Karpas-422 (cell line): ENCODE measurements at regions not wholly inside any gene's neighbourhood (a gene's known extent, or its start where the extent isn't known, plus 50 kb on each side); places are given as distances from the start of the nearest gene placed in this dataset.
"Not testable (repeated sequence)": the region's sequence is repeated elsewhere in the genome, so short reads cannot be mapped to it uniquely, and the experiment has no call there.

ENCODE experiments used
- DNase-seq: peaks from one replicate; pipeline ENCODE4 v3.0.0-alpha.2; 2015
- H2AFZ ChIP-seq: fragments of 200-600 bp; sonication (generic); 2 replicates; pipeline ENCODE4 v1.6.1; 2014; ENCODE audit warnings: antibody characterized with exemption, low read length, mixed read lengths
- H3K27ac ChIP-seq: fragments of 200-600 bp; sonication (generic); 2 replicates; pipeline ENCODE4 v1.5.1; 2014; ENCODE audit warnings: mild to moderate bottlenecking, low read length, moderate library complexity
- H3K27me3 ChIP-seq: fragments of 200-600 bp; sonication (generic); 2 replicates; pipeline ENCODE4 v1.6.1; 2014; ENCODE audit warnings: low read length, mixed read lengths
- H3K36me3 ChIP-seq: fragments of 200-600 bp; sonication (generic); 2 replicates; pipeline ENCODE4 v1.6.1; 2014; ENCODE audit warnings: low read length, mixed read lengths; ENCODE audit not compliant: insufficient read depth
- H3K4me1 ChIP-seq: fragments of 200-600 bp; sonication (generic); 2 replicates; pipeline ENCODE4 v1.6.1; 2014; ENCODE audit warnings: mild to moderate bottlenecking, low read length, mixed read lengths
- H3K4me2 ChIP-seq: fragments of 200-600 bp; sonication (generic); 2 replicates; pipeline ENCODE4 v1.6.1; 2014; ENCODE audit warnings: low read length, low read depth, mild to moderate bottlenecking; ENCODE audit not compliant: poor library complexity, severe bottlenecking
- H3K4me3 ChIP-seq: fragments of 200-600 bp; sonication (generic); 2 replicates; pipeline ENCODE4 v1.5.1; 2014; ENCODE audit warnings: mild to moderate bottlenecking, antibody characterized with exemption, low read length, mixed read lengths
- H3K79me2 ChIP-seq: fragments of 200-600 bp; sonication (generic); 2 replicates; pipeline ENCODE4 v1.6.1; 2014; ENCODE audit warnings: mild to moderate bottlenecking, low read length, mixed read lengths
- H3K9ac ChIP-seq: fragments of 200-600 bp; sonication (generic); 2 replicates; pipeline ENCODE4 v1.6.0; 2014; ENCODE audit warnings: low read length
- H3K9me2 ChIP-seq: fragments of 200-600 bp; sonication (generic), shearing (Covaris generic); replicated peaks from 2 replicates; pipeline ENCODE4 v1.6.0; 2014; ENCODE audit warnings: mild to moderate bottlenecking, low read length, moderate library complexity; ENCODE audit not compliant: insufficient read depth
- H3K9me3 ChIP-seq: fragments of 300-700, 200-600 bp; sonication (generic); 2 replicates; pipeline ENCODE4 v1.6.1; 2014; ENCODE audit warnings: low read length, mixed read lengths
- H4K20me1 ChIP-seq: fragments of 200-600 bp; sonication (generic); 2 replicates; pipeline ENCODE4 v1.6.1; 2014; ENCODE audit warnings: mild to moderate bottlenecking, antibody characterized with exemption, low read length, low read depth; ENCODE audit not compliant: insufficient read depth

DNA sequence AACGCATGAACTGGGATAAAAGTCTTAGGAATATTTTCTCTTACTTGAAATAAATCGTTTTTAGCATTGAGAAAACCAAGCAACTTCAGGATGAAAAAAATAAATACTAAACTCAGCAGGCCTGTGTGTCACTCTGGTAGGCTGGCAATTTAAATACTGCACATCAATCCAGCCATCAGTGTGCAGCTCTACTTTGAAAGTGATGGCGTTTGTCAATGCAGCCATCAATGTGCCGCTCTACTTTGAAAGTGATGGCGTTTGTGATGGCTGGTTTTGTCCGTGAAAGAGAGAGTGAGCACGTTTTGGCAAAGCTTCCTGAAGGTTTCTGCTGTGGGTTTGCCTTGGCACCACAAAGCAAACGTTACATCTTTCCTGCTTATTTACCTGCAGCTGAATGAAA lies 543.5 kb upstream of the SALL3 start:
- Histone ChIP-seq H3K4me2 (no peak overlapping the region), H3K4me3 (no peak overlapping the region), H4K20me1 (no peaks in the 10 kb centered on the region), H3K27ac (no peak overlapping the region), H3K27me3 (peaks cover 5% of the 10 kb centered on the region; the same call in 1 of the 2 replicates), H2AFZ (no peak overlapping the region), H3K9me2 (no peaks in the 10 kb centered on the region), H3K9me3 (0 out of 2 replicates have a peak, but pooled peaks cover 3% of the 10 kb centered on the region), H3K9ac (no peak overlapping the region), H3K4me1 (no peaks in the 10 kb centered on the region), H3K36me3 (no peaks in the 10 kb centered on the region), H3K79me2 (no peaks in the 10 kb centered on the region)
- DNase-seq: no peak

DNA sequence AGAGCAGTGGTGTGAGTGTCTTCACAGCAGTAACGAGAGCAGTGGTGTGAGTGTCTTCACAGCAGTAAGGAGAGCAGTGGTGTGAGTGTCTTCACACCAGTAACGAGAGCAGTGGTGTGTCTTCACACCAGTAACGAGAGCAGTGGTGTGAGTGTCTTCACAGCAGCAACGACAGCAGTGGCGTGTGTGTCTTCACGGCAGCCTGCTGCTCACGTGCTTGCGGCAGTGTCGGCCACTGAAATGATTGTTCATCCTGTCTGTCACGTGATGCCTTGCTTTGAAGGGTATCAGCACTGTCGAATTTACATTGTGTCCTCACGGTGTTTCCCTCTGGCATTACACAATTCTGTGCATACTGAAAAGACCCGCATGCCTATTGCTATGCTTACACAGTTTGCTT lies 541.4 kb upstream of the SALL3 start:
- H3K27me3 ChIP-seq, H3K79me2 ChIP-seq, H3K9me3 ChIP-seq, DNase-seq, H3K4me2 ChIP-seq, H3K9ac ChIP-seq, H3K4me3 ChIP-seq, H3K36me3 ChIP-seq, H3K4me1 ChIP-seq, H2AFZ ChIP-seq, H3K27ac ChIP-seq, H4K20me1 ChIP-seq, H3K9me2 ChIP-seq: not testable (repeated sequence)

DNA sequence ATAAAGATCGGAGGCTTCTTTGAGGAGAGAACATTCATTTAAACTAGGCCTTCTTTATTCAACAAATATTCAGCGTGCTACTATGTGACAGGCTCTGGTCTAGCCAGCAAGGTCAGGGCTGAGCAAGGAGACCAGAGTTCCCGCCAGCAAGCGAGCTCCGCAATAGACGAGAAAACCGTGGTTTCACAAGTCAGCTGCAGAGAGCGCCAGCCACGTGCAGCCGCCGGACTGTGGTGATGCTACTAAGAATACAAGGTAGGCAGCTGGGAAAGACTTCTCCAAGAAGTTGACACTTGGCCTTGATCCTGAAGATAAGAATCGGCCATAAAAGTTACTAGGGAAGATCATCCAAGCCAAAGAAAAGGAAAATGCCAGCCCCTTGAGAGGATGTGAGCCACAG lies 533.7 kb upstream of the SALL3 start:
- Histone ChIP-seq H3K9me3 (peaks cover 7% of the 10 kb centered on the region), H3K4me3 (no peak overlapping the region), H2AFZ (no peak overlapping the region), H3K36me3 (no peaks in the 10 kb centered on the region), H3K4me1 (peaks cover 5% of the 10 kb centered on the region; the same call in 1 of the 2 replicates), H3K9ac (no peak overlapping the region), H3K27ac (no peak overlapping the region), H3K79me2 (no peaks in the 10 kb centered on the region), H3K4me2 (no peak overlapping the region), H4K20me1 (no peaks in the 10 kb centered on the region), H3K9me2 (no peaks in the 10 kb centered on the region), H3K27me3 (no peaks in the 10 kb centered on the region)
- no peak for DNase-seq

DNA sequence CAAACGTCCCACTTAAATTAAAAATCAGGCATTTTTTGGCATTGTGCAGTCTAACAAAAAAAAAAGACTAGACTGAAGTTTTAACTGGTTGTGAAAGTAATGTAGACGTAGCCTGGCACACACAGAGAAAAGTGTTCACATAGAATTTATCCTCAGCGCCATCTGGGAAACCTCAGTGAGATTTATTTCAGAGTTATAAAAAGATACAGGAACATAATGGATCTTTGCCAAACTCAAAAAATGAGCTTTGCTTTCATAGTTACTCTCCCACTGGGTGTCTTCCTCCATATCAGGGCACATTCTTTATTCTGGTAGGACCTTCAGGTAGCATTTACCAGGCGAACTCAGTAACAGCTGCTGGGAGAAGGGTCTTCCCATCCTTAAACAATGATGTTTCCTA lies 532.4 kb upstream of the SALL3 start:
- no peaks in the 10 kb centered on the region for H3K27me3 ChIP-seq
- no peak overlapping the region for H3K27ac ChIP-seq
- no peak overlapping the region for H3K9ac ChIP-seq
- H4K20me1 ChIP-seq: no peaks in the 10 kb centered on the region
- peaks cover 5% of the 10 kb centered on the region; the same call in 1 of the 2 replicates for H3K4me1 ChIP-seq
- peaks cover 7% of the 10 kb centered on the region for H3K9me3 ChIP-seq
- no peaks in the 10 kb centered on the region for H3K79me2 ChIP-seq
- no peak overlapping the region for H3K4me3 ChIP-seq
- H3K36me3 ChIP-seq: no peaks in the 10 kb centered on the region
- H2AFZ ChIP-seq: no peak overlapping the region
- no peak for DNase-seq
- no peak overlapping the region for H3K4me2 ChIP-seq
- no peaks in the 10 kb centered on the region for H3K9me2 ChIP-seq

DNA sequence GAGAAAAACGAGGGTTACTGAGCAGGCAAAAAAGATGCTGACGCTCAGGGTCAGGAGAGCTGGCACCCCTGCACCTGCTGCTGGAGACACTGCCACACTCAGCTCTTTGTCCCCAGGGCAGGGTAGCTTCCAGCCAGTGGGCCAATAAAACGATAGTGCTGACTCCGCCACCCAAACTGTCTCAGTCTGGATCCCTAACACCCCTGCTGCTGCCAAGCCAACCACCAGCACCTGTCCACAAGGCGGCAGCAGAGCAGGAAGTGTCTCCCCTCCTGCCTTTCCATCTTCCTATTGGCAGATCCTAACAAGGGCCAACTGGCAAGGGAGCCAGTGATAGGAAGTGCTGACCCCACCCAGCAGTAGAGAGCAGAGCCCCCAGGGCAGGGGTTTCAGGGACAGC lies 531.5 kb upstream of the SALL3 start:
- H3K9ac ChIP-seq: no peak overlapping the region
- peaks cover 5% of the 10 kb centered on the region; the same call in 1 of the 2 replicates for H3K4me1 ChIP-seq
- H3K9me2 ChIP-seq: no peaks in the 10 kb centered on the region
- H3K27me3 ChIP-seq: no peaks in the 10 kb centered on the region
- peak; percentile 45 for DNase-seq
- H3K4me2 ChIP-seq: no peak overlapping the region
- H3K36me3 ChIP-seq: no peaks in the 10 kb centered on the region
- H3K9me3 ChIP-seq: peaks cover 7% of the 10 kb centered on the region
- H3K4me3 ChIP-seq: no peak overlapping the region
- no peaks in the 10 kb centered on the region for H4K20me1 ChIP-seq
- no peak overlapping the region for H2AFZ ChIP-seq
- no peak overlapping the region for H3K27ac ChIP-seq
- H3K79me2 ChIP-seq: no peaks in the 10 kb centered on the region

DNA sequence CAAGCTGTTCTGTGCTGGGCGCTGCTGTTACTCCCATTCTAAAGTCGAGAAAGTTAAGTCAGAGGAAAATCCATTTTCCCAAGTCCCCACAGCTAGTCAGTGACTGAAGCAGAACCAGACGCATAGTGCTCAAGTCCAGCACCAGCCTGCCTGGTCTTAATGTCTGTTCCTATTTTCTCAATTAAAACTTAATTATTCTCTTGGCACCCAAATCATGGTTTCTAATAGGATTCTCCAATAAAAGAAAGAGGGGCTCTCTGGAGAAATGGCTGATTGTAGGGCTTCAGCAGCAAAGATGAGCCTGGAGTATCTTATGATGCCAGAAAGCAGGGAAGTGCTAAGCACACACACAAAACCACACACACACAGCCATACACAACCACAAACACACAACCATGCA lies 531.0 kb upstream of the SALL3 start:
- H3K4me1 ChIP-seq: peaks cover 5% of the 10 kb centered on the region; the same call in 1 of the 2 replicates
- peaks cover 7% of the 10 kb centered on the region for H3K9me3 ChIP-seq
- no peaks in the 10 kb centered on the region for H3K36me3 ChIP-seq
- H3K4me3 ChIP-seq: no peak overlapping the region
- H3K9me2 ChIP-seq: no peaks in the 10 kb centered on the region
- no peak for DNase-seq
- no peaks in the 10 kb centered on the region for H4K20me1 ChIP-seq
- H3K9ac ChIP-seq: no peak overlapping the region
- H3K79me2 ChIP-seq: no peaks in the 10 kb centered on the region
- no peaks in the 10 kb centered on the region for H3K27me3 ChIP-seq
- no peak overlapping the region for H3K4me2 ChIP-seq
- no peak overlapping the region for H2AFZ ChIP-seq
- H3K27ac ChIP-seq: no peak overlapping the region

DNA sequence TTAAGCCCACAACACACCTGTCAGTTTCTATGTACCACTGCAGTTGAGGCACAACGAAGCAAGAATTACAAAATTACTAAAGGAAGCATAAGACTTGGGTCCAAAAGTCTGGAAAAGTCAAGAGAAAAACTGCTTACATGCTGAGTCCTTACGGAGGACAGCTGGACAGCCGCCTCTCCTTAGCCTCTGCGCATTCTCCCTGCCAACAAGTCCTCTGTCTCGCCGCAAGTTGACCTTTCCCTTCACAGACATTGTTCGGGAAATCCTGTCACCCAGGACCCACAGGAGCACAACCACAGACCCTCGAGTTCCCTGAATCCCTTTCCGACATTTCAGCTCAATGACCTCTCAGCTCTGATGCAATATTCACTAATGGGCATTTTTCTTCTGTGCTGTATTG lies 525.4 kb upstream of the SALL3 start:
- no peaks in the 10 kb centered on the region for H3K79me2 ChIP-seq

DNA sequence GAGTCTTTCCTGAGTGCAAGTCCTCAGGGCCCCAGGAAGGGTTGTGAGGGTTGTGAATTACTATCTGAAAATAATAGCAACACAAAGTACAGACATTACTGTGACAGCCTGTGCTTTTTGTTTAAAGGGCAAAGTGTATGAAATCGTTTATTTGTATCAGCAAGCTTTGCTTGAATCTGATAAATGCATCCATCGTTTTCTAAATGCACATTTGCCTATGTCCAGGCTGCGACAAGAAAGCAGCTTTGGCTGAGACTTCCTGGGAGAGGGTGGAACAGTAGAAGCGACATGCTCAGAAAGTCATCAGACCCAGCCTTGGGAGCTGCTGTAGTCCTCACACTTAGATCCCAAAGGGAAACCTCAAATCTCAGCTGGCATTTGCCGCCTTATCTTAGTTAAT lies 524.2 kb upstream of the SALL3 start:
- Histone ChIP-seq H4K20me1 (no peaks in the 10 kb centered on the region), H3K4me3 (no peak overlapping the region), H3K9ac (no peak overlapping the region), H2AFZ (no peak overlapping the region), H3K27ac (no peak overlapping the region), H3K4me1 (no peaks in the 10 kb centered on the region), H3K9me3 (no peaks in the 10 kb centered on the region), H3K79me2 (no peaks in the 10 kb centered on the region), H3K36me3 (no peaks in the 10 kb centered on the region), H3K4me2 (no peak overlapping the region), H3K27me3 (0 out of 2 replicates have a peak, but pooled peaks cover 2% of the 10 kb centered on the region), H3K9me2 (no peaks in the 10 kb centered on the region)
- DNase-seq: no peak

More for the DNA sequence above, 525.4 kb upstream of the SALL3 start:
- no peaks in the 10 kb centered on the region for H3K9me2 ChIP-seq
- no peak overlapping the region for H3K4me3 ChIP-seq
- no peaks in the 10 kb centered on the region for H4K20me1 ChIP-seq
- H3K4me1 ChIP-seq: no peaks in the 10 kb centered on the region
- H3K27me3 ChIP-seq: no peaks in the 10 kb centered on the region
- no peak overlapping the region for H3K27ac ChIP-seq
- H3K4me2 ChIP-seq: no peak overlapping the region
- no peak overlapping the region for H3K9ac ChIP-seq
- no peak for DNase-seq
- H3K9me3 ChIP-seq: peaks cover 3% of the 10 kb centered on the region
- H2AFZ ChIP-seq: no peak overlapping the region
- no peaks in the 10 kb centered on the region for H3K36me3 ChIP-seq

DNA sequence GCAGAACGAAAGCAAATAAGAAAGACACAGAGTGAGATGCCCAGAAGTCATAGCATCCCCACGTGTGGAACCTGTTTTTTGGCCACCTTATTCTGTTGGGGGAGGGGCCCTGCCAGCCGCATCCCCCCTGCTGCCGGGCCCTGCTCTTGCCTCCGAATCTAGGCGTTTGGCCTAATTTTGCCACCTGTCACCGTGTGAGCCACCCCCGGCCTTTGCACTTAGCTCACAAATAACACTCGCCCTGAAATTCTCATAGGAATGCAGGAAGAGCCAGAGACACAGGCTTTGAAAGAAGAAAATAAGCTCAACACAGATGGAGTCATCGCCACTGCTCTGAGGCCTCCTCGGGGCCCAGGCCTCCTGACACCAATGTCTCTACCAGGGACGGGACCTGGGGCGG lies 522.6 kb upstream of the SALL3 start:
- no peak overlapping the region for H2AFZ ChIP-seq
- 0 out of 2 replicates have a peak, but pooled peaks cover 3% of the 10 kb centered on the region for H3K27me3 ChIP-seq
- no peak overlapping the region for H3K9ac ChIP-seq
- H3K4me2 ChIP-seq: no peak overlapping the region
- no peaks in the 10 kb centered on the region for H4K20me1 ChIP-seq
- no peaks in the 10 kb centered on the region for H3K9me2 ChIP-seq
- no peaks in the 10 kb centered on the region for H3K4me1 ChIP-seq
- H3K9me3 ChIP-seq: no peaks in the 10 kb centered on the region
- H3K79me2 ChIP-seq: no peaks in the 10 kb centered on the region
- no peak overlapping the region for H3K27ac ChIP-seq
- no peak overlapping the region for H3K4me3 ChIP-seq
- H3K36me3 ChIP-seq: no peaks in the 10 kb centered on the region
- DNase-seq: no peak
